Left lung (tissue), 4 donors: ENCODE measurements at regions not wholly inside any gene's neighbourhood (a gene's known extent, or its start where the extent isn't known, plus 50 kb on each side); places are given as distances from the start of the nearest gene placed in this dataset.
"Not testable (repeated sequence)": the region's sequence is repeated elsewhere in the genome, so short reads cannot be mapped to it uniquely, and the experiment has no call there.

ENCODE experiments used
- ATAC-seq: fragments of 200-7000 bp; cut with Tn5 transposase; one replicate; pipeline ENCODE4 v1.9.1; 2020; ENCODE audit warnings: moderate library complexity
- DNase-seq, 4 donors: peaks; one replicate each; pipeline ENCODE4 v3.0.0-alpha.2; 2013 to 2020
- H3K27ac ChIP-seq, 2 donors: fragments of 200-600 bp; sonication (generic) in 1 of 2; one replicate each; pipeline versions ENCODE4 v1.5.0 to v1.8.0; 2020 to 2021
- H3K27me3 ChIP-seq, 2 donors: fragments of 200-600 bp; sonication (generic) in 1 of 2; one replicate each; pipeline versions ENCODE4 v1.5.0 to v1.8.0; 2020 to 2021
- H3K36me3 ChIP-seq, 2 donors: fragments of 200-600 bp; sonication (generic) in 1 of 2; one replicate each; pipeline versions ENCODE4 v1.5.0 to v1.8.0; 2020 to 2021
- H3K4me1 ChIP-seq, 2 donors: fragments of 200-600 bp; one replicate each; pipeline ENCODE4 v1.8.0; 2021
- H3K4me3 ChIP-seq, 2 donors: fragments of 200-600 bp; sonication (generic) in 1 of 2; one replicate each; pipeline versions ENCODE4 v1.5.0 to v1.8.0; 2020 to 2021; ENCODE audit warnings: mild to moderate bottlenecking in 1 of 2
- H3K9me3 ChIP-seq, 2 donors: fragments of 200-600 bp; sonication (generic) in 1 of 2; one replicate each; pipeline versions ENCODE4 v1.5.0 to v1.8.0; 2020 to 2021
- intact Hi-C, 2 donors: fragments of 100-400 bp; cut with DNase I; formaldehyde crosslinking; loops; one replicate each; pipeline versions ENCODE4 v1.11.2 to v1.14.2; 2022
- TF ChIP-seq, protein P1 (sequence below), 2 donors: fragments of 200-600 bp; sonication (generic) in 1 of 2; IDR thresholded peaks; one replicate each; pipeline versions ENCODE4 v1.5.0 to v1.8.0; 2021; ENCODE audit warnings: antibody characterized with exemption in 2 of 2
- donor health status: DM: no; HTN: yes; CAD: no.
- donor health status: DM: no; HTN: no; CAD: no.

DNA sequence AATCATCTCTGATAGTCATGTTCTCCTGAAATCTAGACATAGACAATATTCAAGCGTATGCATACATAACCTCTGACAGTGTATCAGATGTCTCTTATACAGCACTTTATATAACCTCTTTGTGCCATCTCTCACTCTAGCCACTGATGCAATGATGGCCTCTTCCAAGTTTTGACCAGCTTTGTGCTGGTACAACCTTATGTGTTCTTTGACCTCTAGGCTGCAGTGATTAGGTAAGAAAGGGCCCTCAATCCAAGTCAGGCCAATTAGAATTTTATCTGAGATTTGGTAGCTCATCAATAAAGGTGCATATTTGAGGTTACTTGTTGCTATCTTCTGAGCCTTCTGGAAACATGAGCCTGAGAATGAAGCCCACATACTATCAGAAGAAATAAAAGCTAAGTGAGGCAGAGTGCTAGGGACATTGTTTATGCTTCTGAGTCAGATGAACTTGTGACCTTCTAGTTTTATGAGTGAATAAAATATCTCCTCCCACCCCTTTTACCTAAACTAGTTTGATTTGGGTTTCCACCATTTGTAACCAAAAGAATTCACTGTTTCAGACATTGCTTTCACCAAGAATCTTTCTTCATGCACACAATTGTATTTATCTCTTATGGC lies 283.2 kb upstream of the SUCLG2 start:
- H3K4me1 ChIP-seq, result no peaks in the 10 kb centered on the region
- intact Hi-C loops, result no loop called here
- no peak for ATAC-seq

DNA sequence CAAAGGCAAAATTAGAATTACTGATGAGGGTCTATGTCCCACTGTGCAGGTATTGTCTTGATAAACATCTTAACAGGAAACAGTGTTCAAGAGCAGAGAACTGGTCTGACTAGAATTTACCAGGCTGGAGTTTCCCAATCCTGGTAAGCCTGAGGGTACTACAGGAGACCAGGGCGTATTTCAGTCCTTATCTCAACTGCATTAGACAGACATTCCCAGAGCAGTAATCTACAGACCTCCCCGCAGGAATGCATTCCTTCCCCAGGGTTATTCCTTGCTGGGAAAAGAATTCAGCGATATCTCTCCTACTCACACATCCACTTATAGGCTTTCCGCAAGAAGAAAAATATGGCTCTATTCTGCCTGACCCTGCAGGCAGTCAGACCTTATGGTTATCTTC lies 276.0 kb upstream of the SUCLG2 start:
- H3K36me3 ChIP-seq, ATAC-seq, H3K9me3 ChIP-seq, H3K4me3 ChIP-seq, H3K27me3 ChIP-seq, intact Hi-C loops, H3K27ac ChIP-seq, H3K4me1 ChIP-seq, DNase-seq: not testable (repeated sequence)

More for the DNA sequence above, 283.2 kb upstream of the SUCLG2 start:
- Histone ChIP-seq H3K9me3 (peaks cover 4 to 13% of the 10 kb centered on the region in 2 donors), H3K36me3 (no peaks in the 10 kb centered on the region), H3K27me3 (no peaks in the 10 kb centered on the region), H3K27ac (no peak overlapping the region), H3K4me3 (no peak overlapping the region)
- TF ChIP-seq, protein P1, sequence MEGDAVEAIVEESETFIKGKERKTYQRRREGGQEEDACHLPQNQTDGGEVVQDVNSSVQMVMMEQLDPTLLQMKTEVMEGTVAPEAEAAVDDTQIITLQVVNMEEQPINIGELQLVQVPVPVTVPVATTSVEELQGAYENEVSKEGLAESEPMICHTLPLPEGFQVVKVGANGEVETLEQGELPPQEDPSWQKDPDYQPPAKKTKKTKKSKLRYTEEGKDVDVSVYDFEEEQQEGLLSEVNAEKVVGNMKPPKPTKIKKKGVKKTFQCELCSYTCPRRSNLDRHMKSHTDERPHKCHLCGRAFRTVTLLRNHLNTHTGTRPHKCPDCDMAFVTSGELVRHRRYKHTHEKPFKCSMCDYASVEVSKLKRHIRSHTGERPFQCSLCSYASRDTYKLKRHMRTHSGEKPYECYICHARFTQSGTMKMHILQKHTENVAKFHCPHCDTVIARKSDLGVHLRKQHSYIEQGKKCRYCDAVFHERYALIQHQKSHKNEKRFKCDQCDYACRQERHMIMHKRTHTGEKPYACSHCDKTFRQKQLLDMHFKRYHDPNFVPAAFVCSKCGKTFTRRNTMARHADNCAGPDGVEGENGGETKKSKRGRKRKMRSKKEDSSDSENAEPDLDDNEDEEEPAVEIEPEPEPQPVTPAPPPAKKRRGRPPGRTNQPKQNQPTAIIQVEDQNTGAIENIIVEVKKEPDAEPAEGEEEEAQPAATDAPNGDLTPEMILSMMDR (IDR thresholded peaks at IDR 0.05), result no peak
- no peak for DNase-seq

DNA sequence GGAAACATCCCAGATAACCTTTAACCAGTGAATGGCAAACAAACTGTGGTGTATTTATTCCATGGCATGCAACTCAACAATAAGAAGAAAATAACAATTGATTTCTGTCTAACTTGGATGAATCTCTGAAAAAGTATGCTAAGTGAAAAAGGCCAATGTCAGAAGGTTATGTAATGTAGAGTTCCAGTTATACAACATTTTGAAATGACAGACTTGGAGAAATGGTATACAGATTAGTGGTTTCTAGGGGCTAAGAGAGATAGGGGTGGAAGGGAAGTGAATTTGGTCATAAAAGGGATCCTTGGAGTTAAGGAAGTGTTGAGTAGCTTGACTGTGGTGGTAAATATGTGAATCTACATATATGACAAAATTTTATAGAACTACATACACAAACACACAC lies 269.4 kb upstream of the SUCLG2 start:
- ATAC-seq (no peak), DNase-seq (no peak)
- Histone ChIP-seq H3K4me1 (no peaks in the 10 kb centered on the region), H3K27ac (no peak overlapping the region), H3K9me3 (peaks cover 0 to 5% of the 10 kb centered on the region in 2 donors), H3K27me3 (no peaks in the 10 kb centered on the region), H3K36me3 (no peaks in the 10 kb centered on the region), H3K4me3 (no peak overlapping the region)
- intact Hi-C loops, result no loop called here
- TF ChIP-seq, protein P1 (IDR thresholded peaks at IDR 0.05), result no peak

DNA sequence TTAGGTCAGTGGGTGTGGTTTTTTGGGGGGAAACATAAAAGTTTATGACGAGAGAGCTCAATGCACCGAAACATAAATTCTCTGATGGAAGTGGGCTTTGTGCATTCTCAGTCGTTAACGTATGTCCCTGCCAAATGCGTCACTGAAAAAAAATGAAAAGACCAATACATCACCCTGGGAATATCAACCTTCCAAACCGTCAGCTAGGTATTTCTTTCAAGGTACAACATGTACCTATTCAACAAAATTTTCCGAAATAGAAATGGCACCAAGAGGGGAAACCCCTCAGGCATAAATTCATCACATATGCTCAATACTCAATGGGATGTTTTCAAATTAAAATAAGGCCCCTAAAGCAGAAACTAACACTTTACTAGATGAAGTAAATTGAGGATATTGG lies 266.6 kb upstream of the SUCLG2 start:
- Histone ChIP-seq H3K36me3 (no peaks in the 10 kb centered on the region), H3K27me3 (no peaks in the 10 kb centered on the region), H3K9me3 (peaks cover 0 to 5% of the 10 kb centered on the region in 2 donors), H3K27ac (no peak overlapping the region), H3K4me1 (no peaks in the 10 kb centered on the region), H3K4me3 (no peak overlapping the region)
- intact Hi-C loops, result no loop called here
- no peak for ATAC-seq
- DNase-seq, result no peak
- TF ChIP-seq, protein P1 (IDR thresholded peaks at IDR 0.05), result no peak

DNA sequence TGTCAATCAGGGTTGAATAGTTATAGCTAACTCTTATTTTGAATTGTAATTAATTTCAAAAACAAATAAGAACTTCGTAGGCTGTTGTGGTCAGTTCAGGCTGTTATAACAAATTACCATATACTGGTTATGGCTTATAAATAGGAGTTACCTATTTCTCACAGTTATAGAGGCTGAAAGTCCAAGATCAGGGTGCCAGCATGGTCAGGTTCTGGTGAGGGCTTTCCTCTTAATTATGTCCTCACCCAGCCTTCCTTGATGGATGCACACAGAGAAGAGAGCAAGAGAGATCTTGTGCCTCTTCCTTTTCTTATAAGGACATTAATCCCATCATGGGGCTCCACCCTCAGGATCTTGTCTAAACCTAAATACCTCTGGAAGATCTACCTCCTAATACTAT lies 265.9 kb upstream of the SUCLG2 start:
- Histone ChIP-seq H3K4me1 (no peaks in the 10 kb centered on the region), H3K36me3 (no peaks in the 10 kb centered on the region), H3K9me3 (peaks cover 0 to 4% of the 10 kb centered on the region in 2 donors), H3K27me3 (no peaks in the 10 kb centered on the region), H3K4me3 (no peak overlapping the region), H3K27ac (no peak overlapping the region)
- DNase-seq (no peak), ATAC-seq (no peak)
- intact Hi-C loops, result no loop called here
- TF ChIP-seq, protein P1 (IDR thresholded peaks at IDR 0.05), result no peak

DNA sequence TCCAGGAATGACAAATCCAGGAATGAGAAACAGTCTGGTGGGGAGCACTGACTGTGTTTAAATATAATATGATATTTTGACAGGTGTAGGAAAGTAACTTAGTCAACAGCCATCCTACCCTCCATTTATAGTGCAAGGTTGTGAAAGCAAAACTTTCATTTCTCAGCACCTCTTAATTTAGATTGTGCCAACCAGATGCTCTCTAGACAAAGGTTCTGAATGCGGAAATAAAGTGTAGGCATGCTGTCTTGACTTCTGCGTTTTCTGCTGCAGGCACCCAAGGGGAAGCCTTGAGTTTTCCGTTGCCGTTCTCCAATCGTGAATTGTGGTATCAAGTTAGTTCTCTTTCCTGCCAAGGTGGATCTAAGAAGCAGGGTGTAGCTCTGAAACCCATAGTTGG lies 261.9 kb upstream of the SUCLG2 start:
- TF ChIP-seq, protein P1 (IDR thresholded peaks at IDR 0.05), result no peak

More for the DNA sequence above, 261.9 kb upstream of the SUCLG2 start:
- H3K4me3 ChIP-seq, result no peak overlapping the region
- no peaks in the 10 kb centered on the region for H3K27me3 ChIP-seq
- no peaks in the 10 kb centered on the region for H3K9me3 ChIP-seq
- H3K4me1 ChIP-seq, result no peaks in the 10 kb centered on the region
- ATAC-seq, result no peak
- intact Hi-C loops, result no loop called here
- no peaks in the 10 kb centered on the region for H3K36me3 ChIP-seq
- no peak overlapping the region for H3K27ac ChIP-seq
- no peak for DNase-seq
